DMS 273 treated with DMSO at 0.1 percent for 48 hours (cell line): ENCODE measurements at regions not wholly inside any gene's neighbourhood (a gene's known extent, or its start where the extent isn't known, plus 50 kb on each side); places are given as distances from the start of the nearest gene placed in this dataset.
A peak's percentile ranks its signal among the peaks of the same experiment; 100 is the strongest.

Experiments used
- DNase-seq: peaks from one replicate; lab custom pipeline; 2025; lab: John Stamatoyannopoulos, UW

- no peak for DNase-seq
These were observed 269.6 kb upstream of the PLXNA2 start for GRCh38 chr1:208513799-208514198.

GRCh38 chr1:208515129-208515528, 270.9 kb upstream of the PLXNA2 start:
- DNase-seq = no peak

- DNase-seq = no peak
These were observed 272.6 kb upstream of the PLXNA2 start for GRCh38 chr1:208516780-208517179.

GRCh38 chr1:208520438-208521099, 276.4 kb upstream of the PLXNA2 start:
- no peak for DNase-seq

GRCh38 chr1:208521534-208521933, 277.4 kb upstream of the PLXNA2 start:
- no peak for DNase-seq

- DNase-seq = no peak
These were observed 278.8 kb upstream of the PLXNA2 start for GRCh38 chr1:208523007-208523406.

- DNase-seq = no peak
These were observed 280.2 kb upstream of the PLXNA2 start for GRCh38 chr1:208524376-208524775.

GRCh38 chr1:208524925-208525324, 280.7 kb upstream of the PLXNA2 start:
- no peak for DNase-seq

GRCh38 chr1:208525417-208525816, 281.2 kb upstream of the PLXNA2 start:
- DNase-seq = no peak

GRCh38 chr1:208526613-208527125, 282.5 kb upstream of the PLXNA2 start:
- no peak for DNase-seq

GRCh38 chr1:208527156-208527555, 283.0 kb upstream of the PLXNA2 start:
- DNase-seq = no peak

GRCh38 chr1:208528578-208529240, 284.5 kb upstream of the PLXNA2 start:
- DNase-seq = no peak

GRCh38 chr1:208531003-208531750, 287.0 kb upstream of the PLXNA2 start:
- DNase-seq = no peak

- no peak for DNase-seq
These were observed 289.8 kb upstream of the PLXNA2 start for GRCh38 chr1:208533746-208534598.

GRCh38 chr1:208534599-208534897, 290.4 kb upstream of the PLXNA2 start:
- peak; percentile 60 for DNase-seq

- DNase-seq = no peak
These were observed 290.8 kb upstream of the PLXNA2 start for GRCh38 chr1:208534979-208535378.

GRCh38 chr1:208535511-208535910, 291.3 kb upstream of the PLXNA2 start:
- no peak for DNase-seq

- no peak for DNase-seq
These were observed 292.0 kb upstream of the PLXNA2 start for GRCh38 chr1:208536212-208536611.

- DNase-seq = no peak
These were observed 293.0 kb upstream of the PLXNA2 start for GRCh38 chr1:208537198-208537597.

- no peak for DNase-seq
These were observed 293.9 kb upstream of the PLXNA2 start for GRCh38 chr1:208538078-208538477.

- no peak for DNase-seq
These were observed 294.4 kb upstream of the PLXNA2 start for GRCh38 chr1:208538587-208538986.

- DNase-seq = no peak
These were observed 296.5 kb upstream of the PLXNA2 start for GRCh38 chr1:208540724-208541123.
